Endothelial cell of umbilical vein (primary cell): ENCODE measurements at regions not wholly inside any gene's neighbourhood (a gene's known extent, or its start where the extent isn't known, plus 50 kb on each side); places are given as distances from the start of the nearest gene placed in this dataset.

Experiments used
- BruUV-seq: library from RNA; stranded (reverse); fragments of 400-500 nt; replicated peaks from 2 replicates; lab custom pipeline; 2021; lab: Mats Ljungman, UMichigan
- CTCF ChIA-PET: fragments of 300-600, 350-600 bp; sonication (Branson Sonifier 250); formaldehyde crosslinking; loops from one replicate; lab custom pipeline; 2021; ENCODE audit warnings: antibody characterized with exemption, inconsistent platforms; lab: Charles Lee
- POLR2A ChIA-PET: fragments of 300-600, 350-600 bp; sonication (Branson Sonifier 250); formaldehyde crosslinking; loops from one replicate; lab custom pipeline; 2021; ENCODE audit warnings: antibody characterized with exemption, inconsistent platforms; lab: Charles Lee
- DNase-seq: peaks from one replicate; pipeline ENCODE4 v3.0.0-alpha.2; 2011; ENCODE audit warnings: low read depth, low spot score
- FAIRE-seq: peaks from 2 replicates; lab custom pipeline; 2011; peaks lifted over from hg19 to GRCh38; lab: Jason Lieb, UNC
- H2AFZ ChIP-seq: 2 replicates; pipeline ENCODE4 v1.6.0; 2012; ENCODE audit warnings: low read depth, low read length, control low read depth, inconsistent platforms
- H3K27ac ChIP-seq: 2 replicates; pipeline ENCODE4 v1.5.1; 2011; ENCODE audit warnings: low read depth, mild to moderate bottlenecking, control low read depth, low read length, moderate library complexity; ENCODE audit not compliant: insufficient read depth
- H3K27me3 ChIP-seq, 2 experiments: 2 replicates each; pipeline versions ENCODE4 v1.6.0 to v1.6.1; 2011; ENCODE audit warnings: low read length in 2 of 2, mixed read lengths in 1 of 2; ENCODE audit not compliant: control insufficient read depth in 2 of 2, insufficient read depth in 2 of 2
- H3K36me3 ChIP-seq, 2 experiments: 2 replicates in 1 of 2; 3 replicates in 1 of 2; pipeline ENCODE4 v1.5.1; 2011; ENCODE audit warnings: low read length in 2 of 2, mild to moderate bottlenecking in 1 of 2, moderate library complexity in 1 of 2; ENCODE audit not compliant: control insufficient read depth in 2 of 2, insufficient read depth in 2 of 2; ENCODE audit errors: extremely low read depth in 1 of 2
- H3K4me1 ChIP-seq: 3 replicates; pipeline ENCODE4 v1.5.1; 2011; ENCODE audit warnings: mild to moderate bottlenecking, low read length; ENCODE audit not compliant: control insufficient read depth, insufficient read depth; ENCODE audit errors: extremely low read depth
- H3K4me2 ChIP-seq: 2 replicates; pipeline ENCODE4 v1.6.1; 2011; ENCODE audit warnings: low read length, control low read depth, mixed read lengths; ENCODE audit not compliant: insufficient read depth
- H3K4me3 ChIP-seq, 3 experiments: fragments of 200-600 bp in 1 of 3; sonication (generic), shearing (Covaris generic) in 1 of 3; replicated peaks in 1 of 3; 2 replicates each; pipeline ENCODE4 v1.5.1; 2011 to 2016; ENCODE audit warnings: control low read depth in 3 of 3, low read length in 3 of 3, mild to moderate bottlenecking in 2 of 3, inconsistent platforms in 1 of 3, low read depth in 1 of 3, moderate library complexity in 1 of 3; ENCODE audit not compliant: insufficient read depth in 1 of 3
- H3K79me2 ChIP-seq: 2 replicates; pipeline ENCODE4 v1.6.0; 2012; ENCODE audit warnings: low read length, inconsistent platforms; ENCODE audit not compliant: control insufficient read depth, insufficient read depth
- H3K9ac ChIP-seq: replicated peaks from 2 replicates; pipeline ENCODE3; 2011; ENCODE audit warnings: low read length, control low read depth; ENCODE audit not compliant: insufficient read depth; ENCODE audit errors: extremely low read depth
- H3K9me1 ChIP-seq: replicated peaks from 3 replicates; pipeline ENCODE4 v1.6.0; 2011; ENCODE audit warnings: mild to moderate bottlenecking, low read length; ENCODE audit not compliant: control insufficient read depth, insufficient read depth; ENCODE audit errors: extremely low read depth
- H3K9me3 ChIP-seq: replicated peaks from 2 replicates; pipeline ENCODE4 v1.5.1; 2012; ENCODE audit warnings: low read length, inconsistent platforms; ENCODE audit not compliant: control insufficient read depth, insufficient read depth
- H4K20me1 ChIP-seq: replicated peaks from 2 replicates; pipeline ENCODE3; 2011; ENCODE audit warnings: mild to moderate bottlenecking, low read length; ENCODE audit not compliant: control insufficient read depth, insufficient read depth; ENCODE audit errors: extremely low read depth
- CTCF ChIP-seq, 2 donors: IDR thresholded peaks; 1 replicate in 1 of 2; 2 replicates in 1 of 2; pipeline ENCODE4 v1.5.1; 2011; ENCODE audit warnings: low read length in 2 of 2, mild to moderate bottlenecking in 2 of 2, moderate library complexity in 2 of 2, control low read depth in 1 of 2, inconsistent platforms in 1 of 2, low read depth in 1 of 2; ENCODE audit not compliant: insufficient read depth in 1 of 2; ENCODE audit errors: extremely low read depth in 1 of 2
- EZH2 ChIP-seq: IDR thresholded peaks from 2 replicates; pipeline ENCODE4 v1.6.1; 2012; ENCODE audit warnings: borderline replicate concordance, low read depth, mild to moderate bottlenecking, moderate library complexity, low read length, inconsistent platforms; ENCODE audit not compliant: severe bottlenecking
- FOS ChIP-seq: IDR thresholded peaks from 2 replicates; pipeline ENCODE4 v1.6.1; 2011; ENCODE audit warnings: mild to moderate bottlenecking, low read length, moderate library complexity, borderline replicate concordance; ENCODE audit not compliant: insufficient read depth
- GATA2 ChIP-seq: IDR thresholded peaks from 2 replicates; pipeline ENCODE4 v1.7.0; 2011; ENCODE audit warnings: low read depth, mild to moderate bottlenecking, moderate library complexity, mixed read lengths, low read length; ENCODE audit not compliant: insufficient read length, insufficient read depth
- JUN ChIP-seq: IDR thresholded peaks from 2 replicates; pipeline ENCODE4 v1.6.1; 2011; ENCODE audit warnings: borderline replicate concordance, low read depth; ENCODE audit not compliant: insufficient read length, insufficient read depth
- MAX ChIP-seq: IDR thresholded peaks from 2 replicates; pipeline ENCODE4 v1.6.1; 2011; ENCODE audit not compliant: insufficient read depth, insufficient read length
- MYC ChIP-seq: IDR thresholded peaks from one replicate; pipeline ENCODE4 v1.6.1; 2011; ENCODE audit warnings: mild to moderate bottlenecking, low read depth, low read length
- POLR2A ChIP-seq: IDR thresholded peaks from 2 replicates; pipeline ENCODE4 v1.6.1; 2012; ENCODE audit warnings: low read depth, mild to moderate bottlenecking, control low read depth, low read length
- POLR2AphosphoS5 ChIP-seq: IDR thresholded peaks from 2 replicates; pipeline ENCODE4 v1.6.1; 2012; ENCODE audit warnings: low read depth, mild to moderate bottlenecking, control low read depth, low read length, moderate library complexity; ENCODE audit not compliant: insufficient read depth
- dilution Hi-C: fragments of 300-500 bp; cut with MboI; formaldehyde crosslinking; loops from one replicate; pipeline ENCODE4 v1.15.0; 2019; ENCODE audit warnings: low sequenced_read_pairs; ENCODE audit not compliant: extremely low pct_ligation_motif_present
- intact Hi-C: fragments of 100-400 bp; cut with micrococcal nuclease; formaldehyde crosslinking; loops from one replicate; pipeline ENCODE4 v1.10.0; 2022

GRCh38 chr2:37563375-37564015 lies 107.9 kb downstream of the CDC42EP3 start:
- Histone ChIP-seq H3K27me3 (no peaks in the 10 kb centered on the region), H3K9me1 (no peaks in the 10 kb centered on the region), H3K36me3 (no peaks in the 10 kb centered on the region), H4K20me1 (no peaks in the 10 kb centered on the region), H3K4me2 (no peak overlapping the region), H3K27ac (peak overlapping the region; percentile 91), H3K9ac (no peak overlapping the region), H3K4me1 (peaks cover 46% of the 10 kb centered on the region), H3K4me3 (no peak overlapping the region), H3K79me2 (no peaks in the 10 kb centered on the region), H2AFZ (no peak overlapping the region), H3K9me3 (no peaks in the 10 kb centered on the region)
- no TSS peak for BruUV-seq
- FAIRE-seq (no peak), DNase-seq (no peak)
- ChIA-PET CTCF (interaction anchor here (1.1 kb wide), 1 partner anchor 314 kb away, joined by 4 read pairs; no protein-coding TSS in a partner anchor), POLR2A (no interaction called here)
- dilution Hi-C loops (no loop called here), intact Hi-C loops (loop anchor here (5.0 kb wide), 1 partner anchor 269 kb away; no protein-coding TSS in a partner anchor)
- TF ChIP-seq POLR2AphosphoS5 = no peak
- TF ChIP-seq MAX = no peak
- no peak for TF ChIP-seq FOS
- TF ChIP-seq CTCF (IDR thresholded peaks at IDR 0.05; ENCODE audit: extremely low read depth in 1 of 2, insufficient read depth in 1 of 2, low read depth in 1 of 2, low read length in 2 of 2) = no peak
- no peak for TF ChIP-seq EZH2
- TF ChIP-seq POLR2A = no peak
- no peak for TF ChIP-seq MYC
- TF ChIP-seq JUN = no peak
- TF ChIP-seq GATA2 = no peak
